Embryonic facial prominence (tissue), 1 donor: ENCODE measurements at regions not wholly inside any gene's neighbourhood (a gene's known extent, or its start where the extent isn't known, plus 50 kb on each side); places are given as distances from the start of the nearest gene placed in this dataset.
"Not testable (repeated sequence)": the region's sequence is repeated elsewhere in the genome, so short reads cannot be mapped to it uniquely, and the experiment has no call there.

ENCODE experiments used
- DNase-seq: peaks from one replicate; pipeline ENCODE4 v3.0.0-alpha.2; 2016; ENCODE audit errors: extremely low spot score

DNA sequence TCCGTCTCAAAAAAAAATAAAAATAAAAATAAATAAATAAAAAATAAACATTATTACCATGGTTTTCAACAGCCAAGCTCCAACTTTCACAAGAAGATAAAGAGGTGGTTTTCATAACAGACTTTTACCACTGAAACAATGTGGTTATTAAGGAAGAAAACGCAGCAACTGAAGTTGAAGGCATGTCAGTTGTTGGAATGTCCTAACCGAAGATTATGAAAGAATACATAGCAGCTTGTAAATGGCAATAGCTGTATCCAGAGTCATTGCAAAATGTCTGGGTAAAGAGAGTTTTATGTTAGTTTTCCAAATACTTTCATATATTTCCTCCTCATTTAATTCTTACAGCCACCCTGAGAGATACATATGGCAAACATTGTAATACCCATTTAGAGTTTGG lies 161.6 kb upstream of the MARCKS start:
- DNase-seq: no peak

GRCh38 chr6:113696960-113697359 lies 160.2 kb upstream of the MARCKS start:
- DNase-seq: no peak

DNA sequence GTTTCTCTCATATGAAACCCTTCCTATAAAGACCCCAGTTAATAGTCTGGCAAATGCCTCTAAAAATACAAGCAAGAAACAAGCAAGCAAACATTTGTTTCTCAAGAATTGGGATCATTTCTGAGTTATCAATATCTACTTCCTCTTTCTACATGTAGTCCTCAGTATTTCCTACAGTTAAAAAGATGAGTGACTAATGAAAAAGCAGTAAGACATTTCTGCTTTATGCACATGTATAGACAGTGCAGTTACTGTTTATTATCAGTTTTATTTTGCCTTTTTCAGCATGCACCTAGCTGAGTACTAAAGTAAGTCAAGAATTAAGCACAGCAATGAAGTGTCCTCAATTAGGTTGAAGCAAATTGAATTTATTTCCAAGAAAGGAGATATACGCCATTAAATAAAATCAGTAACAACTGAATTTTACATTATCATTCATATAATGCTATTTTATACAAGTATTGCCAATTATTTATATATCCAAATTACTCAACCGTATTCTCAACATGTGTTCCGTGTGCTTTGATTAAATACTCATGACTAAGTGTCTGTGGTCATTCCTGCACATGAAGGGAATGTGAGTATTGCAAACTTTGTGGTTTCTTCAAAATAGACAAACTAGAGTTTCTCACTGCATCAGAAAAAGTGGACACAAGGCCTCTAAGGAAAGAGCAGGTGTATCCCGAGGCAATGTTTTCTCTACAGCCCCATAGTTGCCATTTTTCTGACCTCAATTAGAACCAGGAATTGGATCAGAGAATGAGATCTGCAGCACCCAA lies 159.3 kb upstream of the MARCKS start:
- DNase-seq: no peak

DNA sequence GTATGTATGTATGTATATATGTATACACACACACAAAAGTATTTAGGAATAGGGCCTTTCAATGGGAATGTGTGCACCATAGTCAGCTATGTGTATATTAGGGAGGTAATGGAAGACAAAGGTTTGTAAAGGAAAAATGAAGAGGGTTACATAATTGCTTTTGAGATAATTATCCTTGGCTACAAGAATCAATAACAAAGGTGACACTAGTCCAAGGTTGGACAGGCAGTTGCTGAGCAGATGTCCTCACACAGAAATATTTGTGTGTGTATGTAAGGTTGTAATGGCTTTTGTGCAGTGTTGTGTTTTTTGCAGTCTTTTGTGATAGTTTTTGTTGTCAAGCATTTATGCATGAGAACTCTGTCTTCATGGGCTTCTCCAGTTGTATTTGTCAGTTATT lies 157.9 kb upstream of the MARCKS start:
- DNase-seq: no peak

- no peak for DNase-seq
These were observed 155.4 kb upstream of the MARCKS start for GRCh38 chr6:113701552-113702254.

DNA sequence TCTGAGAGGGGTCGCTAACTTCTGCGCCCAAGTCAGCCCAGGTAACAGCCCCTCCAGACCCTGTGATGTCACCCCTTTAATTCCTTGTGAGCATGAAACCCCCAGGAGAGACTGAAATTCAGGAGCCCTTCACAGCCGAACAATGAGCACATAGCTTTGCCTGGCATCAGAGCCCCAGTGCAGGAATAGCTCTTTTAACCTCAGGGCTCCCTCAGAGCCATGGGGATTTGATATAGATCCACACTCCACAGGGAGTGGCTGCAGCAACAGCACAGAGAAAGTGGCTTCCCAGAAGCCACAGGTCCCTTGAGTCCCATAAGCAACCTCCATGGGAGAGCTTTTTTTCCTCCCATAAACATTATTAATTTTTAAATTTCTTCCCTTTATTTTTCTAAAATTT lies 150.0 kb upstream of the MARCKS start:
- DNase-seq: no peak

GRCh38 chr6:113709936-113710509 lies 147.1 kb upstream of the MARCKS start:
- no peak for DNase-seq

DNA sequence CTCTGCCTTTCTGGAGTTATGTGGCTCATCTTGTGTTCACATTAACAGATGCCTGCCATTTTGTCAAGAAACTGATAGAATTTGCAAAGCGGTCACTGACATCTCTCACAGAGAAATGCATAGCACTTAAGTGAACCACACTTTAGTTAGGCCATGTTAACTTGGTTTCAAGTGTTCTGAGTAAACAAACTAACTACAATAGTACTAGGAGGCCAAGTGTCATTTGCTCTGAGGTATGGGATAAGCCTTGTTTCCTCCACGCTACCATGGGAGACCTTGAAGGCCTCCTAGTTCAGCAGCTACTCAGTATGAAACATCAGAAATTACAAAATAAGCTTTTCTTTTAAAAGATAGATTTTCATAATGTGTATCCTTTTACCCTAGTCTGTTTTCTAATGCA lies 143.5 kb upstream of the MARCKS start:
- no peak for DNase-seq

DNA sequence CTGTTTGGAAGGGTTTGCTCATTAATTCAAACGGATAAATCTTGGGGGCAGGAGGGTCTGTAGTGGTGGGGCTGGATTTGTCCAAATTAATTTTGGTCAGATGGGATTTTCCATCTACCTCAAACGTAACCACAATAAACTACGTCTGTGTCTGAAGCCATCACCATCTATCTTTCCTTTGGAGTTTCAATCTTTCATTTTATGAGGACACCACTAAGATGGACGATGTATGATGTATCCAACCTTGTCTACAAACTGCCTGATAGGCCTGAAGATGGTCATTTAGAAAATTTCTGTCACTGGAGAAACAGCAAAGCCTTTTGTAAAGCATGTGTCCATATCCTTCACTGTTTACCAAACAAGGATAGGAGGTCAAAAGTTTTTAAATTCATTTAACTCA lies 138.6 kb upstream of the MARCKS start:
- DNase-seq: no peak

GRCh38 chr6:113719064-113719463 lies 138.1 kb upstream of the MARCKS start:
- no peak for DNase-seq

DNA sequence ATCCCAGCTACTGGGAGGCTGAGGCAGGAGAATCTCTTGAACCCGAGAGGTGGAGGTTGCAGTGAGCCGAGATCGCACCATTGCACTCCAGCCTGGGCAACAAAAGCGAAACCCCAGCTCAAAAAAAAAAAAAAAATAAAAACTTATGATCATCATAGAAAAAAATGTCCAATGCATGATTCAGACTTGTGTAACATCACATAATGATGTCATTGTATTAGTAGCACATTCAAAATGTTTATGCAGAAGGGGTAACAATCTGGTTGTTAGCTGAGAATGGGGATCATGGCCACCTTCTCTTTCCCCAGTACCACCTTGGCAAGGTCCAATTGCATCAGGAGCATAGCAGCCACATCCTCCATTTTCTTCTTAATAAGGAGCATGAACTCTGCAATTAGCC lies 137.6 kb upstream of the MARCKS start:
- DNase-seq: no peak

- no peak for DNase-seq
These were observed 134.0 kb upstream of the MARCKS start for GRCh38 chr6:113723182-113723581.

GRCh38 chr6:113724927-113725326 lies 132.2 kb upstream of the MARCKS start:
- not testable (repeated sequence) for DNase-seq

- no peak for DNase-seq
These were observed 125.6 kb upstream of the MARCKS start for GRCh38 chr6:113731541-113731940.

DNA sequence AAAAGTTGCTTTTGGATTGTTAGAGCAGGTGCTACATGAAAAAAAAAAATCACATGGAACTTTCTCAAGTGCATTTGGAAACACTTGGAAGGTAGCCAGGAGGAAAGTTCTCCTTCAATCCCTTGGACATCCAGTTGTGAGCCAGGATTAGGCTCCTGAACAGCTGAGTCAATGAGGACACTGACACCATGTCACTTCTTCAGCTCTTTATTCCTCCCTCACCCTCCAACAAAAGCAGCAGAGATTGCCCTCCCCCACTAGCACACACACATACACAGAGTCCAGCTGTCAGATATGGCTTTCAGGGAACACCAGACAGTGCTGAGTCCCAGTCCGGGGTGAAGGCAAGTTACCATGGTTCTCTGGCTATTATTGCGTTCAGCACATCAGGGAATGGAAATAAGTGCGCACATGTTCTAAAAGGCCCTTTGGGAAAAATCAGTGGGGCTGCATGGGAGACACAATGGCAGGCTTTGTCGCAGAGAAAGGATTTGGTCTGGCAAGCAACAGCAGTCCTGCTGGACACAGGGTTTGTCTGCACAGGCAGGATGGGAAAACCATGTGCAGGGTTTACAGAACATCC lies 124.7 kb upstream of the MARCKS start:
- DNase-seq: no peak

DNA sequence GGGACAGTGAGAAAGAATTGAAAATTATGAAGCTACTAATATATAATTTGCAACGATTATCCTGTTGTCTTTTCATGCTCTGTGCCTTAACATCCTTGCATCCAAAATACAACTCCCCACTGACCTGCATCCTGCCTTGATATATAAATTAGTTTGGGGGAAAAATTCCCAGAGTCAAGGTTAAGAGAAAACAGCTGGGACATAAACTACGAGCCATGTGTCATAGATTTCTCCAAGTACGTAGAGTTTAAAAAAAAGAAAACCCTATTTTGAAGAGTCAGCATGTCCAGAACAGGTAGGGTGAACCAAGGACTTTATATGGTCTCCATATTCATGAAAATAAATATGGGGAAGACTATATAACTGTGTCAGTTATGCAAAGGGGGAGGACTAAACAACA lies 123.8 kb upstream of the MARCKS start:
- DNase-seq: no peak

GRCh38 chr6:113734982-113735381 lies 122.2 kb upstream of the MARCKS start:
- DNase-seq: no peak

- DNase-seq: no peak
These were observed 121.7 kb upstream of the MARCKS start for GRCh38 chr6:113735491-113735890.

GRCh38 chr6:113736978-113737377 lies 120.2 kb upstream of the MARCKS start:
- no peak for DNase-seq

GRCh38 chr6:113739041-113739655 lies 118.0 kb upstream of the MARCKS start:
- no peak for DNase-seq

DNA sequence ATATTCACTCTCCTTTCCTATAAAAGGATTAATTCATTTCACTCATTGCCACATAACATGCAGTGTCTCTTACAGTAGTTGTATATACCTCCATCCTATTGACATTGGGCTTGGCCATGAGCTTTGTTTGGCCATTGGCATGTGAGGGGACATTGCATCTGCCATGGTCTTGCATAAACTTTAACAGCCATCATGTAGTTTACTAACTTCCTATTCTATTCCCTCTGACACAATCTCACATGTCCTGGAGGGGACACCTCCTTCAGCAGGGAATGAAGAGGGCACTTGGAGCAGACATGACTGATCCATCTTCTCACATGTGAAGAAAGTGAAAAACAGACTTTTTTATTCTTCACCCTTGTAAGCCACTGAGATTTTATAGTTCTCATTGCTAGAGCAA lies 115.5 kb upstream of the MARCKS start:
- DNase-seq: no peak

DNA sequence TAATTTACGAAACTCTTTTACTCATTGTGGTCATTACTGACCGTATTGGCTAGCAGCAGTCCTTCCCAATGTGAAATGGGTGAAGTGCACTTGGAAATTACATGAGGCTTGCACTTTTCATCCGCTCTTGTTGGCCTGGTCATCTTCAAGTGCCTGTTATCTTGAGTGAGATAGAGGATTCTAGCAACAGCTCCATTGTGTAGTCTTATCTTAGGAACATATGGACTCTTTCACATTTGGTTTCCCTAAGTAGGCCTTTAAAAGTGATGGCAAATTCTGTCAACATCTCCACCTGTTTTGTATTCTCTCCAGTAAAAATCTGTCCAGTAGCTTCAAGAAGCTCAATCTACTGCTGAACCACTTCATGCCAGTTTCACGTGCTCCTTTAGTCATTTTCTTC lies 114.8 kb upstream of the MARCKS start:
- no peak for DNase-seq
